OCI-LY3 (cell line): ENCODE measurements at regions not wholly inside any gene's neighbourhood (a gene's known extent, or its start where the extent isn't known, plus 50 kb on each side); places are given as distances from the start of the nearest gene placed in this dataset.

ENCODE experiments used
- EZH2phosphoT487 ChIP-seq: fragments of 200-600 bp; shearing (Covaris generic); IDR thresholded peaks from 2 replicates; pipeline ENCODE4 v1.6.1; 2018; ENCODE audit warnings: antibody characterized with exemption, mixed run types, low read depth
- TF ChIP-seq, protein P1 (sequence below): fragments of 200-600, 300-600 bp; sonication (generic); IDR thresholded peaks from 2 replicates; pipeline ENCODE4 v1.5.1; 2014; ENCODE audit warnings: antibody characterized with exemption, low read length, low read depth

DNA sequence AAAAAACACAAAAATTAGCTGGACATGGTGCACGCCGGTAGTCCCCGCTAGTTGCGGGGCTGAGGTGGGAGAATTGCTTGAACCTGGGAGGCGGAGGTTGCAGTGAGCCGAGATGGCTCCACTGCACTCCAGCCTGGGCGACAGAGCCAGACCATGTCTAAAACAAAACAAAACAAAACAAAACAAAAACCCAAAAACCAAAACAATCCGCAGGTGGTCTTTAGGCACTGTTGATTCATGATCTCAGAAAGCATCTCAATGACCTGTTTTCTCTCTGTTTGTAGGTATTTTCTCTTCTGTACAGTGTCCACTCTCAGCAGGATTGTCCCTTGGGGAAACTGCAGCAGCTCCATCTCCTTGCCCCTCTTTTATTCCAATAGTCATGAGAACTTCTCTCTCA is 74.9 kb upstream of the ADGRL2 start:
- TF ChIP-seq, protein P1, sequence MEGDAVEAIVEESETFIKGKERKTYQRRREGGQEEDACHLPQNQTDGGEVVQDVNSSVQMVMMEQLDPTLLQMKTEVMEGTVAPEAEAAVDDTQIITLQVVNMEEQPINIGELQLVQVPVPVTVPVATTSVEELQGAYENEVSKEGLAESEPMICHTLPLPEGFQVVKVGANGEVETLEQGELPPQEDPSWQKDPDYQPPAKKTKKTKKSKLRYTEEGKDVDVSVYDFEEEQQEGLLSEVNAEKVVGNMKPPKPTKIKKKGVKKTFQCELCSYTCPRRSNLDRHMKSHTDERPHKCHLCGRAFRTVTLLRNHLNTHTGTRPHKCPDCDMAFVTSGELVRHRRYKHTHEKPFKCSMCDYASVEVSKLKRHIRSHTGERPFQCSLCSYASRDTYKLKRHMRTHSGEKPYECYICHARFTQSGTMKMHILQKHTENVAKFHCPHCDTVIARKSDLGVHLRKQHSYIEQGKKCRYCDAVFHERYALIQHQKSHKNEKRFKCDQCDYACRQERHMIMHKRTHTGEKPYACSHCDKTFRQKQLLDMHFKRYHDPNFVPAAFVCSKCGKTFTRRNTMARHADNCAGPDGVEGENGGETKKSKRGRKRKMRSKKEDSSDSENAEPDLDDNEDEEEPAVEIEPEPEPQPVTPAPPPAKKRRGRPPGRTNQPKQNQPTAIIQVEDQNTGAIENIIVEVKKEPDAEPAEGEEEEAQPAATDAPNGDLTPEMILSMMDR: no peak
- no peak for TF ChIP-seq EZH2phosphoT487
